ENCODE measurements at regions not wholly inside any gene's neighbourhood (a gene's known extent, or its start where the extent isn't known, plus 50 kb on each side); places are given as distances from the start of the nearest gene placed in this dataset.

GRCh38 chr13:37473035-37473434 is 125.5 kb downstream of the POSTN start:
- no peak for TF ChIP-seq POLR2A (IDR thresholded peaks at IDR 0.05)
- TF ChIP-seq POLR2AphosphoS5 (IDR thresholded peaks at IDR 0.05): no peak
